ENCODE measurements at regions not wholly inside any gene's neighbourhood (a gene's known extent, or its start where the extent isn't known, plus 50 kb on each side); places are given as distances from the start of the nearest gene placed in this dataset.

DNA sequence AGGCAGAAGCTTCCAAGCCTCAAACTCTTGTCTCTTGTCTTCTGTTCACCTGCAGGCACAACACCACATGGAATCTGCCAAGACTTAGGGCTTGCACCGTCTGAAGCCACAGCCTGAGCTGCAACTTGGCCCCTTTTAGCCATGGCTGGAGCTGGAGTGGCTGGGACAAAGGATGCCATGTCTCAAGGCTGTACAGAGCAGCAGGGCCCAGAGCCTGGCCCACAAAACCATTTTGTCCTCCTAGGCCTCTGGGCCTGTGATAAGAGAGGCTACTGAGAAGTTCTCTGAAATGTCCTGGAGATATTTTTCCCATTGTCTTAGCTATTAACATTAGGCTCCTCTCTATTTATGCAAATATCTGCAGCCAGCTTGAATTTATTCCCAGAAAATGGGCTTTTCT, 330.8 kb downstream of the DTWD2 start:
- Histone ChIP-seq H3K4me3 (ENCODE audit: low read length) (no peak overlapping the region), H4K20me1 (ENCODE audit: insufficient read depth, low read length) (no peaks in the 10 kb centered on the region), H3K27ac (ENCODE audit: low read length) (no peak overlapping the region), H3K36me3 (replicated peaks; ENCODE audit: low read depth, low read length) (no peaks in the 10 kb centered on the region), H3K27me3 (ENCODE audit: low read depth, low read length) (no peaks in the 10 kb centered on the region), H3K9me3 (ENCODE audit: insufficient read depth, low read length) (peaks cover 11% of the 10 kb centered on the region), H3K4me2 (ENCODE audit: low read length) (no peak overlapping the region), H3K79me2 (ENCODE audit: low read length) (no peaks in the 10 kb centered on the region), H3K4me1 (ENCODE audit: low read length) (no peaks in the 10 kb centered on the region), H3K9ac (ENCODE audit: low read length) (no peak overlapping the region), H2AFZ (ENCODE audit: low read depth, low read length) (no peak overlapping the region)
- TF ChIP-seq, protein P1, sequence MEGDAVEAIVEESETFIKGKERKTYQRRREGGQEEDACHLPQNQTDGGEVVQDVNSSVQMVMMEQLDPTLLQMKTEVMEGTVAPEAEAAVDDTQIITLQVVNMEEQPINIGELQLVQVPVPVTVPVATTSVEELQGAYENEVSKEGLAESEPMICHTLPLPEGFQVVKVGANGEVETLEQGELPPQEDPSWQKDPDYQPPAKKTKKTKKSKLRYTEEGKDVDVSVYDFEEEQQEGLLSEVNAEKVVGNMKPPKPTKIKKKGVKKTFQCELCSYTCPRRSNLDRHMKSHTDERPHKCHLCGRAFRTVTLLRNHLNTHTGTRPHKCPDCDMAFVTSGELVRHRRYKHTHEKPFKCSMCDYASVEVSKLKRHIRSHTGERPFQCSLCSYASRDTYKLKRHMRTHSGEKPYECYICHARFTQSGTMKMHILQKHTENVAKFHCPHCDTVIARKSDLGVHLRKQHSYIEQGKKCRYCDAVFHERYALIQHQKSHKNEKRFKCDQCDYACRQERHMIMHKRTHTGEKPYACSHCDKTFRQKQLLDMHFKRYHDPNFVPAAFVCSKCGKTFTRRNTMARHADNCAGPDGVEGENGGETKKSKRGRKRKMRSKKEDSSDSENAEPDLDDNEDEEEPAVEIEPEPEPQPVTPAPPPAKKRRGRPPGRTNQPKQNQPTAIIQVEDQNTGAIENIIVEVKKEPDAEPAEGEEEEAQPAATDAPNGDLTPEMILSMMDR (IDR thresholded peaks at IDR 0.05; ENCODE audit: low read depth, low read length) = no peak
- TF ChIP-seq EZH2phosphoT487 (IDR thresholded peaks at IDR 0.05; ENCODE audit: low read depth) = no peak

DNA sequence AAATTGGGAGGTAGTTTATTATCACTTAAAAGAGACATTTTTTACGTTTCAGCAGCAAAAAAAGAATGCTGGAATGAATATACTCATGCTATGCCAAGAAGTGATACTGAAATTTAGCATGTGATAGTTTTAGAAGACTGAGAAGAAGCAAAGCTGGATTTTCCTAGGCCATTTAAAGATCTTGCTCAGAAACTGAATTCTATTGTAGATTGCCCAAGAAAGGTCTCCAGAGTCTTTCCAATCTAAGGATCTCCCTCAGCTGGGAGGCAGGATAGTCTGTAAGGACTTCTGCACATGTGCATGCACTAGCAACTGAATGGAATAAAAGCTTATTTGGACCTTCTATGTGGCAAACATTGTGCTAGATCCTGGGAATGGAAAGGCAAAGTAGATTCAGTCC, 334.5 kb downstream of the DTWD2 start:
- H3K79me2 ChIP-seq (ENCODE audit: low read length) = no peaks in the 10 kb centered on the region
- H3K4me1 ChIP-seq (ENCODE audit: low read length) = no peaks in the 10 kb centered on the region
- H3K36me3 ChIP-seq (replicated peaks; ENCODE audit: low read depth, low read length) = no peaks in the 10 kb centered on the region
- no peak overlapping the region for H3K4me2 ChIP-seq (ENCODE audit: low read length)
- peaks cover 11% of the 10 kb centered on the region for H3K9me3 ChIP-seq (ENCODE audit: insufficient read depth, low read length)
- TF ChIP-seq EZH2phosphoT487 (IDR thresholded peaks at IDR 0.05; ENCODE audit: low read depth) = no peak
- TF ChIP-seq, protein P1 (IDR thresholded peaks at IDR 0.05; ENCODE audit: low read depth, low read length) = no peak
- H2AFZ ChIP-seq (ENCODE audit: low read depth, low read length) = peak overlapping the region; percentile 45; the same call in 1 of the 2 replicates
- no peaks in the 10 kb centered on the region for H3K27me3 ChIP-seq (ENCODE audit: low read depth, low read length)
- H3K4me3 ChIP-seq (ENCODE audit: low read length) = no peak overlapping the region
- no peak overlapping the region for H3K9ac ChIP-seq (ENCODE audit: low read length)
- H3K27ac ChIP-seq (ENCODE audit: low read length) = no peak overlapping the region
- H4K20me1 ChIP-seq (ENCODE audit: insufficient read depth, low read length) = no peaks in the 10 kb centered on the region

DNA sequence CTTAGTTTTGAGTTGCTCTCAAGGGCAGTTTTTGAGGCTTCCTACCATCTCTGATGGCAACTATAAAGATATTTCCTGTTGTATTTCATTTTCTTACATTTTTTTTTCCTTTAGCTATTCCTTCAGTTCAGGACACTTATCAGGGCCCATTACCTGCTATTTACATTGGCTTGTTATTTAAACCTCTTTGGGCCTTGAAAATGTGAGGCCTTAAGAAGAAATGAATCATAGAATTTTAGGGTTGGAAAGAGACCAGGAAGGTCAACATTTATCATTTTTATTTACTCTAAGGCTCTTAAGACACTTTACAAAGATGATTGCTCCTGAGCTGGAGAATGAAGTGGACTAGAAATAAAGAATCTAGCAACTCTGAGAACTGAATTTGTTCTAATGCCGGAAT, 335.2 kb downstream of the DTWD2 start:
- Histone ChIP-seq H3K79me2 (ENCODE audit: low read length) (no peaks in the 10 kb centered on the region), H3K9ac (ENCODE audit: low read length) (no peak overlapping the region), H3K4me1 (ENCODE audit: low read length) (no peaks in the 10 kb centered on the region), H3K27me3 (ENCODE audit: low read depth, low read length) (no peaks in the 10 kb centered on the region), H3K4me2 (ENCODE audit: low read length) (no peak overlapping the region), H3K9me3 (ENCODE audit: insufficient read depth, low read length) (peaks cover 6% of the 10 kb centered on the region), H3K4me3 (ENCODE audit: low read length) (no peak overlapping the region), H3K27ac (ENCODE audit: low read length) (no peak overlapping the region), H2AFZ (ENCODE audit: low read depth, low read length) (no peak overlapping the region), H4K20me1 (ENCODE audit: insufficient read depth, low read length) (no peaks in the 10 kb centered on the region), H3K36me3 (replicated peaks; ENCODE audit: low read depth, low read length) (no peaks in the 10 kb centered on the region)
- TF ChIP-seq, protein P1 (IDR thresholded peaks at IDR 0.05; ENCODE audit: low read depth, low read length) = no peak
- no peak for TF ChIP-seq EZH2phosphoT487 (IDR thresholded peaks at IDR 0.05; ENCODE audit: low read depth)

DNA sequence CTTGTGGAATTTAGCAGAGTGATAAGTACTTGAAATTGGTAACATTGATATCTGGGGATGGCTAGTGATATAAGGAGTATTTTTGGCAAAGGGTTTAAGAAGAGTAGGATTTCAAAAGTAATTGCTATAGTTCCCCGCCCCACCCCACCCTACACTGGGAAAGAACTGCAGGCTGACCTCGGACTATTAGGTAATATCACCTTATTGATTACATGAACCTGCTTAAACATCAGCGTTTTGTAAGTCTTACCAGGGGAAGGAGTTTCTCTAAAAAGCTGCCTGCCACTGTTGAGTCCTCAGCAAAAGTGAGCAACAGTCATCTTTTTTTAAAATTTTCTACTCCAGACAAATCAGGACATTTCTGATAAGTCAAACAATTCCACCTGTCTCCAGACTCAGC, 337.3 kb downstream of the DTWD2 start:
- no peak overlapping the region for H2AFZ ChIP-seq (ENCODE audit: low read depth, low read length)

More for the DNA sequence above, 337.3 kb downstream of the DTWD2 start:
- H3K4me1 ChIP-seq (ENCODE audit: low read length) = no peaks in the 10 kb centered on the region
- no peaks in the 10 kb centered on the region for H3K36me3 ChIP-seq (replicated peaks; ENCODE audit: low read depth, low read length)
- no peaks in the 10 kb centered on the region for H4K20me1 ChIP-seq (ENCODE audit: insufficient read depth, low read length)
- no peak overlapping the region for H3K27ac ChIP-seq (ENCODE audit: low read length)
- H3K4me2 ChIP-seq (ENCODE audit: low read length) = no peak overlapping the region
- H3K9ac ChIP-seq (ENCODE audit: low read length) = no peak overlapping the region
- H3K4me3 ChIP-seq (ENCODE audit: low read length) = no peak overlapping the region
- H3K27me3 ChIP-seq (ENCODE audit: low read depth, low read length) = no peaks in the 10 kb centered on the region
- no peaks in the 10 kb centered on the region for H3K79me2 ChIP-seq (ENCODE audit: low read length)
- TF ChIP-seq, protein P1 (IDR thresholded peaks at IDR 0.05; ENCODE audit: low read depth, low read length) = no peak
- TF ChIP-seq EZH2phosphoT487 (IDR thresholded peaks at IDR 0.05; ENCODE audit: low read depth) = no peak
- H3K9me3 ChIP-seq (ENCODE audit: insufficient read depth, low read length) = no peaks in the 10 kb centered on the region

Measured in OCI-LY3 (cell line).